Tibial nerve (tissue), 3 donors: ENCODE measurements at regions not wholly inside any gene's neighbourhood (a gene's known extent, or its start where the extent isn't known, plus 50 kb on each side); places are given as distances from the start of the nearest gene placed in this dataset.

Experiments used
- POLR2A ChIP-seq, 2 donors: fragments of 450-650 bp; IDR thresholded peaks; one replicate each; pipeline ENCODE4 v1.6.1; 2017; ENCODE audit warnings: antibody characterized with exemption in 2 of 2, mild to moderate bottlenecking in 2 of 2, moderate library complexity in 2 of 2
- TF ChIP-seq, protein P1 (sequence below), 5 experiments: fragments of 200-600 bp in 3 of 5; fragments of 450-650 bp in 2 of 5; sonication (generic) in 3 of 5; IDR thresholded peaks; one replicate each; pipeline ENCODE4 v1.5.1; 2016 to 2019; ENCODE audit warnings: antibody characterized with exemption in 5 of 5, mild to moderate bottlenecking in 3 of 5, moderate library complexity in 2 of 5

DNA sequence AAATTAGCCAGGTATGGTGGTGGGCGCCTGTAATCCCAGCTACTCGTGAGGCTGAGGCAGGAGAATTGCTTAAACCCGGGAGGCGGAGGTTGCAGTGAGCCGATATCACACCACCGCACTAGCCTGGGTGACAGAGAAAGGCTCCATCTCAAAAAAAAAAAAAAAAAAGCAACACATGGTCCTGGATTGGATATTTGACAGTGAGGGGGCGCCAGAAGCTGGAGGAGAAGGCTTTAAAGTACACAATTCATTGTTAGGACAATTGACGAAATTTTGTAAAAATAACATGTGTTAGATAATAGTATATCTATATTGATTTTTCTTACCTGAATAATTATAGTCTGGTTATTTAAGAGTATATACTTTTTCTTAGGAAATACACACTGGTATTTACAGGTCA is 50.2 kb upstream of the USP25 start:
- TF ChIP-seq, protein P1, sequence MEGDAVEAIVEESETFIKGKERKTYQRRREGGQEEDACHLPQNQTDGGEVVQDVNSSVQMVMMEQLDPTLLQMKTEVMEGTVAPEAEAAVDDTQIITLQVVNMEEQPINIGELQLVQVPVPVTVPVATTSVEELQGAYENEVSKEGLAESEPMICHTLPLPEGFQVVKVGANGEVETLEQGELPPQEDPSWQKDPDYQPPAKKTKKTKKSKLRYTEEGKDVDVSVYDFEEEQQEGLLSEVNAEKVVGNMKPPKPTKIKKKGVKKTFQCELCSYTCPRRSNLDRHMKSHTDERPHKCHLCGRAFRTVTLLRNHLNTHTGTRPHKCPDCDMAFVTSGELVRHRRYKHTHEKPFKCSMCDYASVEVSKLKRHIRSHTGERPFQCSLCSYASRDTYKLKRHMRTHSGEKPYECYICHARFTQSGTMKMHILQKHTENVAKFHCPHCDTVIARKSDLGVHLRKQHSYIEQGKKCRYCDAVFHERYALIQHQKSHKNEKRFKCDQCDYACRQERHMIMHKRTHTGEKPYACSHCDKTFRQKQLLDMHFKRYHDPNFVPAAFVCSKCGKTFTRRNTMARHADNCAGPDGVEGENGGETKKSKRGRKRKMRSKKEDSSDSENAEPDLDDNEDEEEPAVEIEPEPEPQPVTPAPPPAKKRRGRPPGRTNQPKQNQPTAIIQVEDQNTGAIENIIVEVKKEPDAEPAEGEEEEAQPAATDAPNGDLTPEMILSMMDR (IDR thresholded peaks at IDR 0.05): no peak
- TF ChIP-seq POLR2A (IDR thresholded peaks at IDR 0.05): no peak
